IPS-18a (cell line): ENCODE measurements at regions not wholly inside any gene's neighbourhood (a gene's known extent, or its start where the extent isn't known, plus 50 kb on each side); places are given as distances from the start of the nearest gene placed in this dataset.

Experiments used
- H3K27ac ChIP-seq: one replicate; pipeline ENCODE4 v1.5.1; 2013; ENCODE audit warnings: low read length
- H3K27me3 ChIP-seq: one replicate; pipeline ENCODE4 v1.6.1; 2013; ENCODE audit warnings: mild to moderate bottlenecking, low read length; ENCODE audit not compliant: control insufficient read depth, insufficient read depth
- H3K36me3 ChIP-seq: one replicate; pipeline ENCODE4 v1.6.1; 2013; ENCODE audit warnings: low read depth, low read length; ENCODE audit not compliant: control insufficient read depth
- H3K4me1 ChIP-seq: one replicate; pipeline ENCODE4 v1.6.1; 2013; ENCODE audit warnings: low read depth, low read length; ENCODE audit not compliant: control insufficient read depth
- H3K4me3 ChIP-seq: one replicate; pipeline ENCODE4 v1.5.1; 2013; ENCODE audit warnings: low read length
- H3K9ac ChIP-seq: one replicate; pipeline ENCODE4 v1.6.1; 2013; ENCODE audit warnings: mild to moderate bottlenecking, low read length, moderate library complexity
- H3K9me3 ChIP-seq: one replicate; pipeline ENCODE4 v1.6.1; 2013; ENCODE audit warnings: low read depth, low read length; ENCODE audit not compliant: control insufficient read depth

- no peak overlapping the region for H3K4me3 ChIP-seq
Measured at GRCh38 chr1:188557053-188557452, 1728.3 kb downstream of the PLA2G4A start.

GRCh38 chr1:188582911-188583532, 1754.3 kb downstream of the PLA2G4A start:
- H3K36me3 ChIP-seq = no peaks in the 10 kb centered on the region
- no peaks in the 10 kb centered on the region for H3K27me3 ChIP-seq
- no peak overlapping the region for H3K9ac ChIP-seq
- no peak overlapping the region for H3K27ac ChIP-seq
- H3K9me3 ChIP-seq = no peaks in the 10 kb centered on the region
- no peak overlapping the region for H3K4me3 ChIP-seq
- peaks cover 5% of the 10 kb centered on the region for H3K4me1 ChIP-seq

More at GRCh38 chr1:188557053-188557452, 1728.3 kb downstream of the PLA2G4A start:
- no peaks in the 10 kb centered on the region for H3K4me1 ChIP-seq
- H3K27ac ChIP-seq = no peak overlapping the region
- no peaks in the 10 kb centered on the region for H3K9me3 ChIP-seq
- H3K9ac ChIP-seq = no peak overlapping the region
- H3K36me3 ChIP-seq = no peaks in the 10 kb centered on the region
- H3K27me3 ChIP-seq = no peaks in the 10 kb centered on the region

- H3K4me3 ChIP-seq = no peak overlapping the region
- H3K9me3 ChIP-seq = no peaks in the 10 kb centered on the region
- no peak overlapping the region for H3K9ac ChIP-seq
- H3K36me3 ChIP-seq = no peaks in the 10 kb centered on the region
- no peak overlapping the region for H3K27ac ChIP-seq
- no peaks in the 10 kb centered on the region for H3K27me3 ChIP-seq
- H3K4me1 ChIP-seq = peaks cover 5% of the 10 kb centered on the region
Measured at GRCh38 chr1:188584119-188584518, 1755.4 kb downstream of the PLA2G4A start.

DNA sequence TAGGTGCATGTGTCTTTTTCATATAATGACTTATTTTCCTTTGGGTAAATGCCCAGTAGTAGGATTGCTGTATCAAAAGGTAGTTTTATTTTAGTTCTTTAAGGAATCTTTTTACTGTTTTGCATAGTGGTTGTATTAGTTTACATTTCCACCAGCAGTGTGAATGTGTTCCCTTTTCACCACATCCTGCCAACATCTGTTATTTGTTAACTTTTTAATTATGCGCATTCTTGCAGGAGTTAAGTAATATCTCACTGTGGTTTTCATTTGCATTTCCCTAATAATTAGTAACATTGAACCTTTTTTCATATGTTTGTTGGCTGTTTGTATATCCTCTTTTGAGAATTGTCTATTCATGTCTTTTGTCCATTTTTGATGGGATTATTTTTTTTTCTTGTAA, 1761.9 kb downstream of the PLA2G4A start:
- H3K9ac ChIP-seq = no peak overlapping the region
- no peak overlapping the region for H3K27ac ChIP-seq
- no peaks in the 10 kb centered on the region for H3K9me3 ChIP-seq
- no peaks in the 10 kb centered on the region for H3K4me1 ChIP-seq
- no peaks in the 10 kb centered on the region for H3K27me3 ChIP-seq
- no peak overlapping the region for H3K4me3 ChIP-seq
- H3K36me3 ChIP-seq = no peaks in the 10 kb centered on the region

GRCh38 chr1:188594542-188595235, 1765.9 kb downstream of the PLA2G4A start:
- no peak overlapping the region for H3K4me3 ChIP-seq
- no peaks in the 10 kb centered on the region for H3K9me3 ChIP-seq
- no peak overlapping the region for H3K27ac ChIP-seq
- H3K36me3 ChIP-seq = no peaks in the 10 kb centered on the region
- no peaks in the 10 kb centered on the region for H3K27me3 ChIP-seq
- H3K4me1 ChIP-seq = no peaks in the 10 kb centered on the region
- no peak overlapping the region for H3K9ac ChIP-seq

GRCh38 chr1:188599313-188599712, 1770.6 kb downstream of the PLA2G4A start:
- no peak overlapping the region for H3K4me3 ChIP-seq
- no peak overlapping the region for H3K9ac ChIP-seq
- H3K27me3 ChIP-seq = no peaks in the 10 kb centered on the region
- no peaks in the 10 kb centered on the region for H3K4me1 ChIP-seq
- H3K36me3 ChIP-seq = no peaks in the 10 kb centered on the region
- H3K27ac ChIP-seq = no peak overlapping the region
- no peaks in the 10 kb centered on the region for H3K9me3 ChIP-seq

DNA sequence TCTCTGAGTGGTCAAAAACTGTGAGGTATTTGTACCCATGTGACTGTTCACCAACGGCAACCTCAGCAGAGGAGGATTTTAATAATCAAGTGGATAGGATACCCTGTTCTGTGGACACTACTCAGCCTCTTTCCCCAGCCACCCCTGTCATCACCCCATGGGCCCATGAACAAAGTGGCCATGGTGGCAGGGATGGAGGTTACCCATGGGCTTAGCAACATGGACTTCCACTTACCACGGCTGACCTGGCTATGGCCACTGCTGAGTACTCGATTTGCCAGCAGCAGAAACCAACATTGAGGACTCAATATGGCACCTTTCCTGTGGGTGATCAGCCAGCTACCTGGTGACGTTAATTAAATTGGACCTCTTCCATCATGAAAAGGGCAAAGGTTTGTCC, 1782.7 kb downstream of the PLA2G4A start:
- H3K4me3 ChIP-seq = no peak overlapping the region
- H3K9ac ChIP-seq = no peak overlapping the region
- no peaks in the 10 kb centered on the region for H3K36me3 ChIP-seq
- H3K4me1 ChIP-seq = no peaks in the 10 kb centered on the region
- H3K9me3 ChIP-seq = no peaks in the 10 kb centered on the region
- H3K27ac ChIP-seq = no peak overlapping the region
- no peaks in the 10 kb centered on the region for H3K27me3 ChIP-seq

DNA sequence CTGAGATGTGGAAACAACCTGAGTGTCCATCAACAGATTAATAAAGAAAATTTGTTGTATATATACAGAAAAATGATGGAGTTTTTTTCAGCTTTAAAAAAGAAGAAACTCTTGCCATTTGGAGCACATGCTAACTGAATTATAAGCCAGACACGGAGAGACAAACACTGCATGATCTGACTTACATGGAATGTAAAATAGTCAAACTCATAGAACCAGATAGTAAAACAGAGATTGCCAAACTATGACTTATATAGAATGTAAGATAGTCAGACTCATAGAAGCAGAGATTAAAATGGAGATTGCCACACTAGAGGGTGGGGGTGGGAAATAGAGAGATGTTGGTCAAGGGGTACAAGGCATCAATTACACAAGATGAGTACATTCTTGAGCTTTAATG, 1786.6 kb downstream of the PLA2G4A start:
- H3K4me1 ChIP-seq = no peaks in the 10 kb centered on the region
- no peaks in the 10 kb centered on the region for H3K36me3 ChIP-seq
- no peaks in the 10 kb centered on the region for H3K9me3 ChIP-seq
- H3K27me3 ChIP-seq = no peaks in the 10 kb centered on the region
- H3K4me3 ChIP-seq = no peak overlapping the region
- no peak overlapping the region for H3K9ac ChIP-seq
- H3K27ac ChIP-seq = no peak overlapping the region

DNA sequence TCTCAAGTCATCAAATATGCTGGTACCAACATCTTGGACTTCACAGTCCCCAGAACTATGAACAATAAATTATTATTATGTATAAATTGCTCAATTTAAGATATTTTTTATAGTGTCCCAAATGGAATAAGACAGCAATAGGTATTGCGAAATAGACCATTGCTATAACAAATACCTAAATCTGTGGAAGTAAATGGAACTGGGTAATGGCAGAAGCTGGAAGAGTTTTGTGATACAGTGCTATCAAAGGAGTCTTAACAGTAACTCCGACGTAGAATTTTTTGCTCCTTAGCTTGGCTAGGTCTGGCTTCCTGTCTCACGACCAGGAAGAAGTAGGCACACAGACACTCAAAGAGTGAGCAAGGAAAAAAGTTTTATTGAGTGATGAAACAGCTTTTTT, 1791.5 kb downstream of the PLA2G4A start:
- no peaks in the 10 kb centered on the region for H3K27me3 ChIP-seq
- no peak overlapping the region for H3K9ac ChIP-seq
- H3K36me3 ChIP-seq = no peaks in the 10 kb centered on the region
- no peak overlapping the region for H3K27ac ChIP-seq
- no peaks in the 10 kb centered on the region for H3K9me3 ChIP-seq
- no peak overlapping the region for H3K4me3 ChIP-seq
- no peaks in the 10 kb centered on the region for H3K4me1 ChIP-seq

DNA sequence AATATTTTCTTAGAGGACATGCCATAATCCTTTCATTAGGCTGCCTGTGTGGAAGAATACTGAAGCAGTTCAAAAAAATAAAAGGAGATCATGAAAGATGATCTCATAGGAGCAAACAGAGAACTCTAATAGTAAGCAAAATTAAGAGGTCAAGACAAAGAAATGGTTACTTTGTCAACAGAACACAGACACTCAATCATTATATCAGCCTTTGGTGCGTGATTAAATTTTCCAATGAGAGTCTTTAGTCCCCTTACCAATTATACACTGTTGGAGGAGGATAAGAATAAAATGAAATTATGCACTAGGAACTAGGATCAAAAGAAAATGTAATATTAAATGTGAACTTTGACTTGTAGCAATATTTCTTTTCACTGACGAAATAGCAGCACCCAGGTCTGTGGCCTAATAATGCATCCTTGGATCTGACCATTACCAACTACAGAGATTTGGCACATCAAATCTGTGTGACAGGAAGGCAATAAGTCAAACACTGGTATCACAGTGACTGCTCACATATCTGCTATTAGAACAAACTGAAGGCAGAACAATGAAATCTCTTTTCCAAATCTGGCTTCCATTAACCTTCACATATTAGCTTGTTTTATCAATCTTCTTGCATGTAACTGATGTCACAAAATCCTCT, 1812.9 kb downstream of the PLA2G4A start:
- Histone ChIP-seq H3K4me1 (no peaks in the 10 kb centered on the region), H3K9ac (no peak overlapping the region), H3K9me3 (no peaks in the 10 kb centered on the region), H3K36me3 (no peaks in the 10 kb centered on the region), H3K4me3 (no peak overlapping the region), H3K27me3 (no peaks in the 10 kb centered on the region), H3K27ac (no peak overlapping the region)

- no peaks in the 10 kb centered on the region for H3K36me3 ChIP-seq
- no peak overlapping the region for H3K27ac ChIP-seq
- H3K4me1 ChIP-seq = no peaks in the 10 kb centered on the region
- H3K27me3 ChIP-seq = no peaks in the 10 kb centered on the region
- H3K9ac ChIP-seq = no peak overlapping the region
- H3K9me3 ChIP-seq = no peaks in the 10 kb centered on the region
- no peak overlapping the region for H3K4me3 ChIP-seq
Measured at GRCh38 chr1:188642704-188643103, 1814.0 kb downstream of the PLA2G4A start.

DNA sequence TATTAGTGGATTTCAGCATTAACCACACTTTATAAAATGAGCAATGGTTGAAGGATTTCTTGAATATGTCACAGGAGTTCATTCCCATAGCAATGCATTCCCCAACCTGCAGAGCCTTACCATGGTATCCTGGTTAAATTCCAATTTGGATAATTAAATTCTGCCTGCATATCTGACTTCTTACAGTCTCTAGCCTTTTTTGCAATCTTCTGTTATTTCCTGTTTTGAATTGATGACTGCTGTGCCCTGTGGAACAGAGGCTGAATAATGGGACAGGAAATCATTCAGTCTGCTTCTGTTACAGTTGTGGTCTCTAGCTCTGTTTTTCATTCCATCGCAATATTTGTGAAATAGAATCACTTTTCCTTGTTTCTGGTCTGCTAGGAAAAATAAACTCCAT, 1823.9 kb downstream of the PLA2G4A start:
- H3K4me3 ChIP-seq = no peak overlapping the region
- no peak overlapping the region for H3K27ac ChIP-seq
- H3K36me3 ChIP-seq = no peaks in the 10 kb centered on the region
- H3K4me1 ChIP-seq = no peaks in the 10 kb centered on the region
- H3K9me3 ChIP-seq = no peaks in the 10 kb centered on the region
- H3K27me3 ChIP-seq = no peaks in the 10 kb centered on the region
- no peak overlapping the region for H3K9ac ChIP-seq
